Activated CD8-positive, alpha-beta memory T cell treated with anti-CD3 and anti-CD28 coated beads, Interleukin-2, amount 50 U/mL, for 48 hours (primary cell): ENCODE measurements at regions not wholly inside any gene's neighbourhood (a gene's known extent, or its start where the extent isn't known, plus 50 kb on each side); places are given as distances from the start of the nearest gene placed in this dataset.

Experiments
- DNase-seq: peaks from one replicate; pipeline ENCODE4 v3.0.0-alpha.2; 2020

GRCh38 chr19:31670931-31671330 is 321.7 kb upstream of the TSHZ3 start:
- DNase-seq = no peak

DNA sequence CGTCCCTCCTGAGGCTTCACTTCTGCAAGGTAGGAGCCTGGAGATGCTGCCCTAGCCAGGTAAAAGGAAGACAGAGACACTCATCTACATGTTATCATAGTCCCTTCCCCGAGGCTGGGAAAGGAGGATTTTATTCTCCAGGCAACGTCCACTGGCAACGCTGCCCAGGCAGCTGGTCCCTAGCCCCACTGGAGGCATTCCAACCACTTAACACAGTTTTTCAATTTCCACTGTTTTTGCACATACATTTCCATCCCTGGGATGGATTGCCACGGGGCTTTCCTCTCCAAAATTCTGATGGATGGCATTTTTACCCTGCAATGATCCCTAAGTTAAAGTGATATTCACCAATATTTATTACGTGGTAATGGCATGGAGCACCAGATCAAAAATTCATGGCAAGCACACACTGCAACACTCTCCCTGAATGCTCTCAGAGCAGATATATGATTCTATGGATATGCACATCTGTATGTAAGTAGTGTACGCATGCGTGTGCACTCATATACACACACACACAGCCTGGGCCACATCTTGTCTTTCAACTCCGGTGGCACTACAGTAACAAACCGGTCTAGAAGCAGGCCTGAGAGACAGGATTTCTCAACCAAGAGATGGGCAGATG is 322.3 kb upstream of the TSHZ3 start:
- no peak for DNase-seq

GRCh38 chr19:31674503-31675192 is 325.4 kb upstream of the TSHZ3 start:
- DNase-seq = no peak

DNA sequence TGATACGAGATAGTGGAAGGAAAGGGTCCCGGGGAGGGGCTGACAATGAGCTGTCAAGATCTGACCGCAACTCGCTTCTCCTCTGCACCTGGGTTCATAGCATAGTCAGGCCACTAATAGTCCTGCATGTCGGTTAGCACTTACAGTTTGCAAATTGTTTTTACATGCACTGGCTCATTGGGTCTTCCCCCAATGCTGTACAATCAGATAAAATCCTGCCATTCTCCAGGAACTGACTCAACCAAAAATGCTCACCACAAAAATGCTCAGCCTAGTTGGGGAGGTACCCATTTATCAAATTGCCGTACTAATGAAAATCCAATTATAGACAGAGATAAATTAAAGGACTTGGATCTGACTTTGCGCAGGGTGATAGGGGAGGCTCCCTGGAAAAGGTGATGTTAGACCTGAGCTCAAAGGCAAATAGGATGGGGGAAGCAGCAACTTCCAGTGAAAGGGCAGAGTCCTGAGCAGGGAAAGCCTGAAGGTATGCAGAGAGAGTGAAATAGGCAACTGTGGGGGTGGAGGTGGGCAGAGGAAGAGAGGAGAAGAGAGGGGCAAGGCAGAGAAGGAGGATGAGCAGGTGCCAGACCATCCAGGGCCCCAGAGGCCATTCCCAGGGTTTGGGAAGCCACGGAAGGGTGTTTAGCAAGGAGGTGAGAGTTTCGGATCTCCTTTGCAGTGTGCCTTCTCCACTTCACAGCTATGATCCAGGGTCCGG is 326.1 kb upstream of the TSHZ3 start:
- no peak for DNase-seq

DNA sequence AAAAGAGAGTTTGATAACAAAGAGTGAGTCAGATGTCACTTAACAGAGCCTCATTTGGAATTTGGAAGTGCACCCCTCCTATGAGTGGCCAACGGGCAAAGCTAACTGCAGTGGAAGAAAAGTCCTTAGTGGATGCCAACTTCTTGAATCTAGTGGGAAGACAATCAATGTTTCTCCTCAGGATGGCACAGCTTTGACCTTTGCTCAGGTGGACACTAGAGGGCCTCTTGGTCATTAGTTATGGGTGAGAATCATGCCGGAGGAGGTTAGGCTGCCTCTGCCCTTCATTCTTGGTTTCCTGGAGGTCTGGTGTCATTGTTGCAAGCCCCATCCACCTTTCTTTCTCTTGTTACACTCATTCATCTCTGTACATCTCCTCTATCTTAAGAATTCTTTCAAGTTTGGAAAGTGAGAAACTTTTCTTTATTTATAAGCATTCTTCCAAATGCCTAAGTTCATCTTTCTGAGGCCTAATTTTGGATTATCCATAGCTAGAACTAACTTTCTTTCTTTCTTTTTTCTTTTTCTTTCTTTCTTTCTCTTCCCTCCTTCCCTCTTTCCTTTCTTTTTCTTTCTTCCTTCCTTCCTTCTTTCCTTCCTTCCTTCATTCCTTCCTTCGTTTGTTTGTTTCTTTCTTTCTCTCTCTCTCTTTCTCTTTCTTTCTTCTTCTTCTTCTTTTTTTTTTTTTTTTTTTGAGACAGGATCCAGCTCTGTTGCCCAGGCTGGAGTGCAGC is 327.2 kb upstream of the TSHZ3 start:
- no peak for DNase-seq

- no peak for DNase-seq
These were observed 329.2 kb upstream of the TSHZ3 start for GRCh38 chr19:31678421-31678820.

- no peak for DNase-seq
These were observed 331.9 kb upstream of the TSHZ3 start for GRCh38 chr19:31681121-31681520.

- DNase-seq = no peak
These were observed 344.1 kb upstream of the TSHZ3 start for GRCh38 chr19:31693131-31693932.

DNA sequence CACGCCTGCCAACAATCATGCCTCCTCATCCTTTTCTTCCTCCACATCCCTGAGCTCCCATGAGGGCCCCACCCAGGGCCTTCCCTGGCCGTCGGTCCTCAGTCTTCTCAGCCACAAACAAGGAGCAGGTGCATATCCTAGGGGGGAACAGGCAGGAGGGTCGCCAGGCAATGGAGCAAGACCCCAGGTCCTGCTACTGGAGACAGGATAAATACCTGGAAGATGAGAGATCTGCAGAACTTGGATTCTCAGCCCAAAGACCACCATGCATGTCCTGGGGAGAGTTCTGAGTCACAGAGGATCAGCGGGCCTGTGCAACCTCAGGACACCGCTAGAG is 344.7 kb upstream of the TSHZ3 start:
- no peak for DNase-seq

GRCh38 chr19:31694761-31695160 is 345.5 kb upstream of the TSHZ3 start:
- no peak for DNase-seq

GRCh38 chr19:31699421-31699820 is 350.2 kb upstream of the TSHZ3 start:
- no peak for DNase-seq

GRCh38 chr19:31701146-31701545 is 351.9 kb upstream of the TSHZ3 start:
- DNase-seq = no peak

- no peak for DNase-seq
These were observed 356.4 kb upstream of the TSHZ3 start for GRCh38 chr19:31705656-31706055.

DNA sequence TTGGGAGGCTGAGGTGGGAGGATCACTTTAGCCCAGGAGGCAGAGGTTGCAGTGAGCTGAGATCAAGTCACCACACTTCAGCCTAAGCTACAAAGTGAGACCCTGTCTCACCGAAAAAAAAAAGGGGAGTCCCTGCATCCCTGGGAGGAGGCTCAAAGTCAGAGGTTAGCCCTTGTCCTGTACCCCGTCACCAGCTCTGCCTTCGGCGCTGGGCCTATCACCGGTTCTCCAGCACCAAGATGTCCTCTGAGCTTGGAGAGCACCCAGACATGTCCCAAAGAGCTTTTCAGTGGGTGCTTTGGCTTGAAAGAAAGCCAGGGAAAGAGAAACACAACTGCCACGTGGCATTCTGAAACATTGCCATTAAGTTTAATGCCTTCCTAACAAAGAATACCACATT is 356.9 kb upstream of the TSHZ3 start:
- DNase-seq = no peak

DNA sequence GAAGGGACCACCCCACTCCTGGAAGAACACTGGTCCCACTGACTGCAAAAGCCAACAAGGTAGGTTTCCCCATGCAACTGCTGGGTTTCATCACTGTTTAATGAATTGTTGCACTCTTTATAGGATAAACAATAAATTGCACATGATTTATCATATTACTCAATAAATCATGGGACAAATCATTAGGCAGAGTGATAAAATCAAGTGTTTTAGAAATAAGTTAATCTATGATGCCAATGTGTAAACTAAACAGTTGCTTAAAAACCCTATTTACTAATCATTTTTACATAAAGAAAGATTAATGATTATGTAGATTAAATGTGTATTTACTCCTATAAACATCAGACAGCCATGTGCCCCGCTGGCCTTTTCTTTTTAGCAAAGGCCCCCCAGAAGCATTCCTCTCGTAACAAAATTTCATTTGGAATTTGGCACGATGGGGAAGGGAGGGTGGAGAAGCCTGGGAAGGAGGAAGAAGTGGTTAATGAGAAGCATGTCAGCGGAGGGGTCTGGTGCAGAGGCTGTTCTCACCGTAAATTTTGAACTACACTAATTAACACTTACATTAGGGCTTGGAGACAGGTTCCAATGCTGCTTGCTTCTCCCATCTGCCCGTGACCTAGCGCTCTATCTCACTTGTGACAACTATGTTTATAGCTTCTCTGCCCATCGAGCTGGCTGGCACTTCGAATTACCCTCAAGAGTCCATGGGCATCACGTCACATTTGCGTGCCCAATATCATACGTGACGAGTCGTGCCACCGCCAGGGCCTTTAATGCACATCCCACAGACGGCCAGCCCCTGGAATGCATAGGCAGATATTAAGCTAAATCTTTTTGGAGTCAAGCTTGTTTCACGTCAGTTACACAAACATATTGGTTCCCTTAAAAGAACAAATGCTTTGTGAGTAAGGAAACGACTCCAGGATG is 357.7 kb upstream of the TSHZ3 start:
- no peak for DNase-seq

DNA sequence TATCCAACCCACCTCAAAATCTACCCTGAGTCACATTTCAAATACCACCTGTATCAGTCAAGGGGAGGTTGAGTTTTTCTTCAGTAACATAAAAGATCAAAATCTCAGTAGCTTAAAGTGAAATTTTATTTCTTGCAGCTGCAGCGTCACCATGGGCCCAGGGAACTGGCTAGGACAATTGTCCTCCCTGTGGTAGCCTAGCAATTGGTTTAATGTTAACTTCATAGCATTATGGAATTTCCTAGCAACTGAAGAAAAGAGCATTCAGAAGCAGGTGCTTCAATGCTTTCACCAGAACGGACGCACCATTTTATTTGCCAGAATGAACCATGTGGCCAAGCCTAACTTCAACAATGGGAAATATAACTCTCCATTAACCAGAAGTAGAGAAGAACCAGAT is 359.3 kb upstream of the TSHZ3 start:
- DNase-seq = no peak

DNA sequence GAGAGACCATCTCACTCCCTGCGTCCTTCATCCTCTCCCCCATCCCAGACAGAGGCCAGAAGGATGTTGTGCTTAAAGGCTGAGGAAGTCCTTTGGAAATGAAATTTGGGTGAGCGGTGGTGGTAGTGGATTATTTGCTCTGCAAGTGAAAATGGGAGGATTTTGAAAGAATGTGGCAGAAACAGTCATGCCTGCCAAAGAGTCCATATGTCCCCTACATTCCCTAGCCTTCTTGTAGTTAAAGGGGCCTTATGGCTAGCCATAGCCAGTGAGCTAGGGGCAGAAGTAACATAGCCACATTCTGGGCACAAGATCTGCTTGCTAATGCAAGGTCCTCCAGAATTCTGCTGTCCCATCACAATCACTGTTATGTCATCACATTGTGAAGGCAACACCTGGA is 360.2 kb upstream of the TSHZ3 start:
- DNase-seq = no peak

DNA sequence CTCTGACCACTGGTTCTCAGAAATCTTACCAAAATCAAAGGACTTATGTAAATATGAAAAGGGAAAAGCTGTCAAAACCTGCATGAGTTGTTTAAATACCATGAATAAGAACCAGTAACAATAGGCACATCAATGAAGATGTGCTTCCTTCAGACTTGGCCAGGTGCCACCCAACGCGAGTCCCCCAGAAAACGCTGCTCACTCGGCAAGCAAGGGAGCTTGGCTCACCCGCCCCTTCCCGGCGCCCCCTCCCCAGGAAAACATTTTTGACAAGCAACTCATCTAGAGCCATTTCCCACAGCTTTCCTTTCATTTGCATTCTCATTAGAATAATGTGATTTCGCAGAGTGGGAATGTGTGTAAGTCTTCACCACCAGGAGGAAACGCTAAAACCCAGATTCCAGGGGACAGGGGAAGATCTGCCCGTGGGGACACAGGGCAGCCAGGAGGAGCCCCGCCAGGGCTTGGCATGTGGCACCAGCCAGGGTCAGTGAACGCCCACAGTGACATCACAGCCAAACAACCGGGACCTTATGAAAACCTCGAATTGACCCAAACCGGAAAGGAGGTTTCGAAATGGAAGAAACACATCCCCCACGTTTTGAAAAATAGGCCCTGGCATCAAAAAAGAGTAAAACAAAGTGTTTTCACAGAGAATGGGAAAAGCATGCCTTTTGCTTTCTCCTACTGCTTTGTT is 366.2 kb upstream of the TSHZ3 start:
- no peak for DNase-seq

DNA sequence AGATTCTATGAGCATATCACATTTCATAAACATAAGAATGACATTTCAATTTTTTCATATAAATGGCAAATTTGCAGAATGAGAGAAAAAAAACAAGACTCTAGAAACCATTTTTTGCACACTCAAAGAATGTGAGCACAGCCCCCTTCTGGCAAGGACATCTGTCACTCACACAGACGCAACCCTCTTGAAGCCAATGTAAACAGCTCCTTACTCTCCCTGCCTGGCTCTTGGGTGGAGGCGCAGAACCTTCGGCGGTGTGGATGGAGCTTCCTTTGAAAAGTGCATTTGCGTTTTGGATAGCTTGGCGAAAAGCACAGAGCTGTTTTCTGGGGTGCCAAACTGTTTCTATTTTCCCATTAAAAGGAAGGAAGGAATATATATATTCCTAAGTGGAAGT is 367.6 kb upstream of the TSHZ3 start:
- no peak for DNase-seq

DNA sequence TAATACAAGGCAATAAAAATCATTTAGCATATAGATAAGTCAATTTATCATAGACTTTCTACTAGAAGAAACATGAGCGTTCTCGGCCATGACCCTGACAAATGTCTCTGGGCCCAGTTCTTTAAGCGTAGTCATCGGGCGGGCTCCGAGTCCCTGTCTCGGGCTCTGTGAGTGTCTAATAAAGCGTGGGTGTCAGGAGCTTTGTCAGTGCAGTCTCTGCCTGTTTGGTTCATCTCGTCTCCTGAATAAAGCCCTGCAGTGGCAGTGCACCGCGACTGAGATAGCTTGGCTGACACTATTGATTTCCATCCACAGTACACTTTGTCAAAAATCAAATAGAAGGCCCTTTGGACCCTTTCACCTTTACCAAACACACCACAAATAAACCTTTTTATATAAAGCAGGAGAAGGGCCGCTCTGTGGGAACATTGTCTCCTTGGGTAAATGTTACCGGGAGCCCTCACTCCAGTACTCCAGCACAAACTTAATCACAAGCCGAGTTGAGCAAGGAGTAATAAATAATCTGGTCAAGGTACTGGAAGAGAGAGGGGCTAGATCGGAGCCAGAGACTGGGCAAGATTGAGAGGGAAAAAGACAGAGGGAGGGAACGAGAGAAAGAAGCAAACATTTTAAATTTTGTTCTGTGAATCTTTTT is 368.2 kb upstream of the TSHZ3 start:
- no peak for DNase-seq

DNA sequence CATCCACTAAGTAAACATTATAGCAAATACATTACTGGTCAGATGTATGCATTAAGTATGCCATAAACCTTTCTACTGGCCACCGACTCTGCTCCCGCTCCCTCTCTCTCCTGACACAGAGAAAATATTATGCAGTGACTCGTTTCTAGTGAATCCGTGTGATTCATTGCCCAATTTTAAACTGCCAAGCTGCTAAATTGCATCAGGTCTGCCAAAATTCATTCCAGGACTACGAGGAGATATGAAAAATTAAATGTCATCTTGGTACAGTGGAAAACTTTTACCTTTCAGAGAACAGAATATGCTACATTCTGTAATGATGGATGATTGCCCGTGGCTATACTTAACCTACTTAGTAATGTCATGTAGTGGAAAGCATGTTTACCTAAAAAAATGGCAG is 368.8 kb upstream of the TSHZ3 start:
- DNase-seq = no peak
